ENCODE measurements at regions not wholly inside any gene's neighbourhood (a gene's known extent, or its start where the extent isn't known, plus 50 kb on each side); places are given as distances from the start of the nearest gene placed in this dataset.

- H3K27me3 Mint-ChIP-seq: peaks cover 19% of the 10 kb centered on the region
- no peaks in the 10 kb centered on the region for H3K9me3 Mint-ChIP-seq
- no peaks in the 10 kb centered on the region for H3K36me3 Mint-ChIP-seq (ENCODE audit: low read depth)
- DNase-seq: no peak
- H3K4me1 Mint-ChIP-seq (ENCODE audit: low read depth): peaks cover 7% of the 10 kb centered on the region
- H3K4me3 Mint-ChIP-seq: no peak overlapping the region
- no peak overlapping the region for H3K27ac Mint-ChIP-seq
Observed at GRCh38 chr14:61122862-61123261, 141.8 kb downstream of the SLC38A6 start.

- Mint-ChIP-seq H3K27ac (no peak overlapping the region), H3K36me3 (ENCODE audit: low read depth) (no peaks in the 10 kb centered on the region), H3K27me3 (peaks cover 14% of the 10 kb centered on the region), H3K4me3 (no peak overlapping the region), H3K4me1 (ENCODE audit: low read depth) (peaks cover 7% of the 10 kb centered on the region), H3K9me3 (no peaks in the 10 kb centered on the region)
- no peak for DNase-seq
Observed at GRCh38 chr14:61121355-61121787, 140.3 kb downstream of the SLC38A6 start.

GRCh38 chr14:61120576-61120975 lies 139.5 kb downstream of the SLC38A6 start:
- Mint-ChIP-seq H3K27ac (peak overlapping the region; percentile 8), H3K9me3 (no peaks in the 10 kb centered on the region), H3K27me3 (peaks cover 9% of the 10 kb centered on the region), H3K36me3 (ENCODE audit: low read depth) (no peaks in the 10 kb centered on the region), H3K4me1 (ENCODE audit: low read depth) (peaks cover 7% of the 10 kb centered on the region), H3K4me3 (no peak overlapping the region)
- no peak for DNase-seq

GRCh38 chr14:61119006-61119405 lies 138.0 kb downstream of the SLC38A6 start:
- DNase-seq: no peak
- H3K27me3 Mint-ChIP-seq: no peaks in the 10 kb centered on the region
- H3K27ac Mint-ChIP-seq: no peak overlapping the region
- no peak overlapping the region for H3K4me3 Mint-ChIP-seq
- peaks cover 7% of the 10 kb centered on the region for H3K4me1 Mint-ChIP-seq (ENCODE audit: low read depth)
- H3K9me3 Mint-ChIP-seq: peaks cover 5% of the 10 kb centered on the region
- no peaks in the 10 kb centered on the region for H3K36me3 Mint-ChIP-seq (ENCODE audit: low read depth)

- no peak overlapping the region for H3K4me3 Mint-ChIP-seq
- no peak overlapping the region for H3K27ac Mint-ChIP-seq
- peaks cover 8% of the 10 kb centered on the region for H3K9me3 Mint-ChIP-seq
- peaks cover 7% of the 10 kb centered on the region for H3K4me1 Mint-ChIP-seq (ENCODE audit: low read depth)
- peaks cover 4% of the 10 kb centered on the region for H3K27me3 Mint-ChIP-seq
- no peak for DNase-seq
- no peaks in the 10 kb centered on the region for H3K36me3 Mint-ChIP-seq (ENCODE audit: low read depth)
Observed at GRCh38 chr14:61116369-61116768, 135.3 kb downstream of the SLC38A6 start.

GRCh38 chr14:61113561-61114225 lies 132.6 kb downstream of the SLC38A6 start:
- Mint-ChIP-seq H3K9me3 (peaks cover 8% of the 10 kb centered on the region), H3K4me1 (ENCODE audit: low read depth) (peaks cover 2% of the 10 kb centered on the region), H3K27me3 (peaks cover 13% of the 10 kb centered on the region)

GRCh38 chr14:61112506-61112905 lies 131.5 kb downstream of the SLC38A6 start:
- peaks cover 2% of the 10 kb centered on the region for H3K4me1 Mint-ChIP-seq (ENCODE audit: low read depth)
- no peak overlapping the region for H3K27ac Mint-ChIP-seq
- no peaks in the 10 kb centered on the region for H3K36me3 Mint-ChIP-seq (ENCODE audit: low read depth)
- no peak for DNase-seq
- H3K27me3 Mint-ChIP-seq: peaks cover 13% of the 10 kb centered on the region
- no peak overlapping the region for H3K4me3 Mint-ChIP-seq
- H3K9me3 Mint-ChIP-seq: peaks cover 8% of the 10 kb centered on the region

More at GRCh38 chr14:61113561-61114225, 132.6 kb downstream of the SLC38A6 start:
- Mint-ChIP-seq H3K27ac (no peak overlapping the region), H3K36me3 (ENCODE audit: low read depth) (no peaks in the 10 kb centered on the region), H3K4me3 (no peak overlapping the region)
- no peak for DNase-seq

- Mint-ChIP-seq H3K9me3 (peaks cover 8% of the 10 kb centered on the region), H3K4me1 (ENCODE audit: low read depth) (peaks cover 2% of the 10 kb centered on the region), H3K4me3 (no peak overlapping the region), H3K27me3 (peaks cover 13% of the 10 kb centered on the region), H3K36me3 (ENCODE audit: low read depth) (no peaks in the 10 kb centered on the region), H3K27ac (no peak overlapping the region)
- no peak for DNase-seq
Observed at GRCh38 chr14:61111731-61112130, 130.7 kb downstream of the SLC38A6 start.

GRCh38 chr14:61111209-61111665 lies 130.2 kb downstream of the SLC38A6 start:
- Mint-ChIP-seq H3K27ac (no peak overlapping the region), H3K36me3 (ENCODE audit: low read depth) (no peaks in the 10 kb centered on the region), H3K4me3 (no peak overlapping the region), H3K9me3 (peaks cover 8% of the 10 kb centered on the region), H3K4me1 (ENCODE audit: low read depth) (peaks cover 2% of the 10 kb centered on the region), H3K27me3 (peaks cover 13% of the 10 kb centered on the region)
- DNase-seq: no peak

GRCh38 chr14:61110316-61111082 lies 129.5 kb downstream of the SLC38A6 start:
- H3K4me1 Mint-ChIP-seq (ENCODE audit: low read depth): peaks cover 2% of the 10 kb centered on the region
- H3K9me3 Mint-ChIP-seq: peaks cover 8% of the 10 kb centered on the region
- H3K36me3 Mint-ChIP-seq (ENCODE audit: low read depth): no peaks in the 10 kb centered on the region
- H3K27ac Mint-ChIP-seq: no peak overlapping the region
- no peak overlapping the region for H3K4me3 Mint-ChIP-seq
- no peak for DNase-seq
- peaks cover 13% of the 10 kb centered on the region for H3K27me3 Mint-ChIP-seq

GRCh38 chr14:61109288-61109687 lies 128.2 kb downstream of the SLC38A6 start:
- peaks cover 4% of the 10 kb centered on the region for H3K4me1 Mint-ChIP-seq (ENCODE audit: low read depth)
- no peak overlapping the region for H3K27ac Mint-ChIP-seq
- no peak overlapping the region for H3K4me3 Mint-ChIP-seq
- peaks cover 7% of the 10 kb centered on the region for H3K9me3 Mint-ChIP-seq
- H3K27me3 Mint-ChIP-seq: peaks cover 13% of the 10 kb centered on the region
- no peaks in the 10 kb centered on the region for H3K36me3 Mint-ChIP-seq (ENCODE audit: low read depth)
- no peak for DNase-seq

- peaks cover 9% of the 10 kb centered on the region for H3K4me1 Mint-ChIP-seq (ENCODE audit: low read depth)
- H3K27me3 Mint-ChIP-seq: peaks cover 13% of the 10 kb centered on the region
- H3K36me3 Mint-ChIP-seq (ENCODE audit: low read depth): no peaks in the 10 kb centered on the region
- peaks cover 3% of the 10 kb centered on the region for H3K9me3 Mint-ChIP-seq
- H3K4me3 Mint-ChIP-seq: no peak overlapping the region
- H3K27ac Mint-ChIP-seq: no peak overlapping the region
- DNase-seq: no peak
Observed at GRCh38 chr14:61108496-61109141, 127.6 kb downstream of the SLC38A6 start.

- Mint-ChIP-seq H3K9me3 (peaks cover 3% of the 10 kb centered on the region), H3K4me1 (ENCODE audit: low read depth) (peaks cover 14% of the 10 kb centered on the region), H3K27me3 (peaks cover 13% of the 10 kb centered on the region), H3K4me3 (no peak overlapping the region), H3K27ac (no peak overlapping the region), H3K36me3 (ENCODE audit: low read depth) (no peaks in the 10 kb centered on the region)
- no peak for DNase-seq
Observed at GRCh38 chr14:61107869-61108493, 126.9 kb downstream of the SLC38A6 start.

- Mint-ChIP-seq H3K4me1 (ENCODE audit: low read depth) (peaks cover 23% of the 10 kb centered on the region), H3K27me3 (peaks cover 11% of the 10 kb centered on the region), H3K27ac (no peak overlapping the region), H3K4me3 (no peak overlapping the region), H3K9me3 (peaks cover 3% of the 10 kb centered on the region), H3K36me3 (ENCODE audit: low read depth) (no peaks in the 10 kb centered on the region)
- DNase-seq: no peak
Observed at GRCh38 chr14:61106959-61107641, 126.1 kb downstream of the SLC38A6 start.

Data from activated T-cell treated with anti-CD3 and anti-CD28 coated beads, Interleukin-2, amount 50 U/mL, for 24 hours (primary cell).